ENCODE measurements at regions not wholly inside any gene's neighbourhood (a gene's known extent, or its start where the extent isn't known, plus 50 kb on each side); places are given as distances from the start of the nearest gene placed in this dataset.

GRCh38 chr4:104811727-104812126 lies 317.0 kb upstream of the CXXC4 start:
- DNase-seq, result no peak

DNA sequence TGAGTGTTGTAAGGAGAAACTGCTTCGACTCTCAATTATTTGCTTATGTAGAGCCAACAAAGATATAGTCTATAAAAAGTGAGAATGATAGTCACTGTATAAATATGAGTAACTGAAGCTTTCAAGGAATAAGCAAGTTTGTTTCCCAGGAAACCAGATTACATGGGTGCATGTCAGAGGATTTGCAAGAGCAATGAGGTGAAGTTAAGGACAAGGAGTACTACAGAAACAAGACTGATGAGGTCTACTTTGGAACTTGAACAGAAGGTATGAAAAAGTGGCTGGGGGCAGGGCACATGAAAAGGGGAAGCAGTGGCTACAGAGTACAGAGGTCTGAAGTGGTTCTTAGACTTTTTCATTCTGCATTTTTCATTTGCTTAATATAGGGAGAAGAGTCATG lies 321.0 kb upstream of the CXXC4 start:
- no peak for DNase-seq

DNA sequence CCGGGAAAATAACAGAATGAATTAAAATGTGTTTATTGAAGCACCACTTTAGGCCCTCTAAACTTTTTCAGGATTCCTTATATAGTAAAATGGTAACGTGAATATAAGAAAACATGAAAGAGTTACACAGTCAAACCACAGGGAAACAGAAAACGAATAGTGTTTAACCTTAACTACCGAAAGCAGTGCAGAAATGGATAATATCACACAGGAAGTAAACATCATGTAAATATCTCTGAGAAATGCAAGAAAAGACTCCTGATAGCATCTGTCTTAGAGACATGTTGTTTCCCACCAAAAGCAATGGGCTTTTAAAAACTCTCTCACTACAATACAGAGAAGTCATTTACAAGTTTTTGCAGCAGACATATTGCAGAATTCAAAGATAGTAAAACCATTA lies 323.9 kb upstream of the CXXC4 start:
- DNase-seq, result no peak

DNA sequence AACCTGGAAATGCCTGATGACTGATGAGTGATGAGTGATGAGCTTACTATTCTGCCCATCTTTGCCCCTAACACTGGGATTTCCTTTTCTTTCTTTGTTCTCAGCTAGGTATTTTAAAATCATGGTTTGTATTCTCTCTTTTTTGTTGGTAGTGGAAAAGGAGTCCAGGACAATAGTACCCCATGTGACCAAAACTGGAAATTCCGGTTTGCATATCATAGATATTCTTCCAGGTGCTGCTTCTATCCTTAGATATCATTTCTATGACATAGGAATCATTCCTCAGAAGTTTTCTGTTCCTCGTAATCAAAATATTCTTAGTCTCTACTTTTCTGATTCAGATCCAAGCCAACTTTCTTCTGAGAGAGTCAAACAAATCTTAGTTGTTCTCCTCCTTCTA lies 320.5 kb upstream of the TET2 start:
- no peak for DNase-seq

DNA sequence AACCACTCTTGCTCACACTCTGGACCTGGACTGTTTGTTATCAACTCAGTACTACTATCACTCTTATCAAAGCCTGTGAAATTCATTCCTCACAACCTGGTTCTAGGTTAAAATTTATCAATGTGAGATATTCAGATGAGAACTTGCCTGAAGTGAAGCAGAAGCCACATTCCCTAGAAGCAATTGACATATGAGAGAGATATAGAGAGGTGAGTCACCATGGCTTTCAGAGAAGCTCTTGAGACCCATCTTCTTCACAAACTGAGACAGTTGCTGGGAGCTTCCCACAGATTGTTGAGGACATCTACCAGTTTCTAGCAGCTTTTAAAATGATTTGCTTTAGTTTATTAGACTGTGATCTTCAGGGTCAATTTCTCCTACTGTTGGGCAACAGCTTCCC lies 316.9 kb upstream of the TET2 start:
- no peak for DNase-seq

- DNase-seq, result no peak
Measured at GRCh38 chr4:104848597-104849225, 298.0 kb upstream of the TET2 start.

GRCh38 chr4:104859601-104860237 lies 287.0 kb upstream of the TET2 start:
- peak; percentile 54 for DNase-seq

DNA sequence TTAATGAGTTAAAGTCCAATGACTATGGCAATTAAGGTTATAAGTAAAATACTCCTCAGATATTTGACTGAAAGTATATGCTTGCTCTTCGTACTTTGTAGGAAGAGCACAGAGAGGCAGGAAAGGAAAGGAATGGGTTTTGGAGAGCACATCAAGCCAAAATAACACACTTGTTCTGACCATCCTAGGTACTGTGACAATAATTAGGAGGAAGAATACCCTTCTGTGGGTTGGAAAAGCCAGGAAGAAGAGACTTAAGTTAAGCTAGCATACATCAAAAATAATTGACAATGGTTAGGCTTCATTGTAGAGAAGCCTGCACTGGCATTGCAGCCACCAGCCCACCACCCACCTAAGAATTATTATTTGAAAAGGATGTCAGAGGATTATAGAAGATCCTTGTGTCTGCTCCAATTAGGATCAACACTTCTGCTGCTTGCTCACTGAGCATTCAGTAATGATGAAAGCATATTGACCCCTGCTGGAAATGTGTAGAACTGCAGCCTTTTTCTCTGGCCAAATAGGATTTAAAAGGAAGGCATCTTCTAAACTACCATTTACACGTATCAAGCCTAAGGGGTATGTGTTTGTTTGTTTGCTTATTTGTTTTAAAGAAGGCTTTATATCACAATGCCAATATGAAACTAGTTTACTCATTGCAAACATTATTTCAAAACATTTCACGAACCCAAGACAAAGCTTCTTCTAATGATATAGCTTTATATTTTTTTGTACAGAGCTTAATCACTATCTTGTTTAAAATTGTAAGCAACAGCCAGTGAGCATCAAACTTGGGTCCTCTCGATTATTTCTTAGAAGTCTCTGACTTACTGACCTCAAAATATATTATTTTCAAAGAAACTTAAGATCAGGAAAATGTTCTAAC lies 286.2 kb upstream of the TET2 start:
- DNase-seq, result peak; percentile 90

DNA sequence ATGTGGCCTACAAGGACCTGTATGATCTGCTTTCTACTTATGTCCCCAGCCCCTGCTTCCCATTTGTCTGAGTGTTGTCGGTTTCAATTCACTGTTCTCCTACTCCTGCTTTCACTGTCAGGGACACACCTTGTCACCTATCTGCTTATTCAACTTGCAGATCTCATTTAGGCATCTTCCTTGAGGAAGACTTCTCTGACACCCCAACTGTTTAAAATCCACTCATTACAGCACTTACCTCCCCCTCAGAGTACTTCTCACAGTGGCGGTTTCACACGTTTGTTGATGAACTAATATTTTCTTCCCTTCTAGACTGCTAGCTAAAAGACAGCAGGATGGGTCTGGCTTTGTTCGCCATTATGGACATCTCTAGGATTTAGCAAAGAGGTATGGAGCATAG lies 279.9 kb upstream of the TET2 start:
- no peak for DNase-seq

GRCh38 chr4:104868533-104868932 lies 278.1 kb upstream of the TET2 start:
- DNase-seq, result no peak

- DNase-seq, result no peak
Measured at GRCh38 chr4:104868958-104869357, 277.7 kb upstream of the TET2 start.

GRCh38 chr4:104869831-104870230 lies 276.8 kb upstream of the TET2 start:
- no peak for DNase-seq

DNA sequence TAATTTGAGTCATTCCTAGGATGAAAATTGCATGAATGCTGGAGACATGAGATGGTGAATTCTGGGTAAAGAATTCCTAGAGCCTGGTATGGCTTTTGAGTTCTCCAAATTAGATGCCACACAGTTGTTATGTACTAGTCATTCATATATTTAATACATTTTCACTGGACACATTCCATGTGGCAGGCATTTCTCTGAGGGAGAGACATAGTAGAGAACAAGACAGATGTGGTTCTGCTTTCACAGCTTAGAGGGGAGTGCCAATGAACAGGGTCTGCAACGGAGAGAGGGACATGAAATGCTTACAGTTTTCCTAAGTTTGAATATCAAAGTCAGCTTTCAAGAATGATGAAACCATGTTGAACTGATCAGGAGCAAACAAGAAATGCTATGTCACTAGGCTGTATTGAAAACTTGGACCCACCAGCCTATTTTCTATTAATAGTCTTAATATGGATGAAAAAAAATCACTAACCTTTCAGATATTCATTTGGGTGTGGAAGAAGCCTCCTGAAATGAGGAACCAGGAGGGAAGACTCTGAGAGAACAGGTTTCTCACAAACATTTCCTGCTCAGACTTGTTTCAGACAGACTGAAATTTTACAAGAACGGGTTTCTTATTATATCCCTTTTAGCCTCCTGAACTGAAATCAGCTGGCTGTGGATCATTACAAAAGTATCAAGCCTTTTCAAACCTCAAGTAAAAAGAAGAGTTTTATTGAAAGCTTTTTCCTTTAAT lies 276.0 kb upstream of the TET2 start:
- no peak for DNase-seq

GRCh38 chr4:104878936-104879335 lies 267.7 kb upstream of the TET2 start:
- DNase-seq, result no peak

GRCh38 chr4:104879367-104879766 lies 267.3 kb upstream of the TET2 start:
- no peak for DNase-seq

DNA sequence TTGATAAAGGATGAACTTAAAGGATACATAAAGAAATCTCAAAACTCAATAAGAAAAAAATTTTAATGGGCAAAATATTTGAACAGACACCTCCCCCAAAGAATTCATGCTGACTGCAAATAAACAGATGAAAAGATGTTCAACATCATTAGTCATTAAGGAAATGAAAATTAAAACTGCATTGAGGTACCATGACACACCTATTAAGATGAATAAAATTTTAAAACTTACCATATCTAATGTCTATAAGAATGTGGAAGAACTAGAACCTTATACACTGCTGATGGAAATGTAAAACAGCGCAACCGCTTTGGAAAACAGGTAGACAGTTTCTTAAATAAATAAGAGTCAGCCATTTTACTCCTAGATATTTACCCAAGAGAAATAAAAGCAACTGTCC lies 266.8 kb upstream of the TET2 start:
- no peak for DNase-seq

DNA sequence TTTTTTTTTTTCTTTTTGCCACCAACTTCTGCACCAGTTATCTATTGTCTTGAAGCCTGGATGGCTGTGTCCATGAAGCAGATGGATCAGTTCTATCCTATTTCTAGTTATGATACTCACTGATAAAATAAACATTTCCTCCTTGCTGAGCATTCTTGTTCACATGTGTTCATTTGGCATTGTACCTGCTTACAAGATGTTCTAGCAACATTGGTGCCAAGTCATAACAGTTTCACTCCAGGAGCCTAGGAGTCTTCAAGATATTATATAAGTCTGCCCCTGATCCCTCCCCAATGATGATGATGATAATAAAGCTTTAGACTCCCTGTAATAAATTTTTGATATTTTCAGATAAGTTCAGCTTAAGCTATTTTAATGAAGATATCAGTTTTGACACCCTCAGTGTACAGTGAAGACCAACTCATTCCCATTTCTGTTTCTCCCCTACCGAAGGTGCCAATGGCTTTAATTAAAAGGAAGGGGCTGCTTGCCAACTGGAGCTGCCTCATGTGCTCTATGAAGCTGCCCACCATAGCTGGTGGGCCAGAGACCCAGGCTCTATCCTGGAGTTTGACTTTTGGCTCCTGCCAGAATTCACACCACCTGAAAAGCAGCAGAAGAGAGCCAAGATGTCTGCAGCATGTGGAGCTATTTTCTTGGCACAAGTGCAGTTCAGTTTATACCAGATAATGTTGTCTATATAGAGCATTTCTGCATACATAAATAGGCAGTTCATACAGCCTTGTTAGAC lies 265.4 kb upstream of the TET2 start:
- no peak for DNase-seq

- DNase-seq, result no peak
Measured at GRCh38 chr4:104890598-104891275, 255.9 kb upstream of the TET2 start.

GRCh38 chr4:104896660-104897645 lies 249.7 kb upstream of the TET2 start:
- DNase-seq, result peak; percentile 23

DNA sequence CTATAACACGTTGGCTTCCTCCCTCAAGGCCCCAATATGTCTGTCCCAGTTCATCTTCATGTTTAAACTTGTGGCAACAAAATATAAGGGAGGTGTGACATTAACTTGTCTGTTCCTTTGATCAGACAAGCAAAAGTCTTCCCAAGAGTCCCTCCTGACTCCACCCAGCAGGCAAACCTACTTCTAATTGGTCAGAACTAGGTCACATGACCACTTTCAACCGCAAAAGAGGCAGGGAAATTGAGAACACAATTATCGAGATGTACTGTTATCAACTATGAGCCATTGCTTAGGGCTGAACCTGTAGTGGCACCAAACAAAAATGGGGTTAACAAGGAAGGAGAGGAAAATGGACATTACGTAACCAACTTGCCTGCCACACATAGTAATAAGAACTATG lies 246.8 kb upstream of the TET2 start:
- no peak for DNase-seq

DNA sequence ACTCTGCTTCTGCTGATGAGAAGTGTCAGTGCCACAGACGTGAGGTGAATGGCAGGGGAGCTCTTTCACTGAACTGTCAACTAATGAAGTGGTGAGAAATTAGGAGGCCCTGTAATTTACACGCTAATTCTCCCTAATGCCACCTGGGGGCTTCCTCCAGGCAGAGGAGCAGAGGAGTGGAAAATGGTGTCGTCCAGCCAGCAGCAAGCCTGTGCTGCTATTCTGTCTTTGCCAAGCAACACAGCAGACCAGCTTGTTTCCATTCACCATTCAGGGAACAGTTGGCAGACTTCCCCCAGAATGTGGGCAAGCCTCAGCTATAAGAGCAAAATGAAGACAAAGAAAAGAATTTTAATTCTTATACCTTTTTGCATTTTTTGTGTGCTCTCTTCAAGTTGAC lies 245.2 kb upstream of the TET2 start:
- DNase-seq, result peak; percentile 47
